ENCODE measurements at regions not wholly inside any gene's neighbourhood (a gene's known extent, or its start where the extent isn't known, plus 50 kb on each side); places are given as distances from the start of the nearest gene placed in this dataset.
"Not testable (repeated sequence)": the region's sequence is repeated elsewhere in the genome, so short reads cannot be mapped to it uniquely, and the experiment has no call there.

- DNase-seq (ENCODE audit: missing footprints) (no peak), ATAC-seq (no peak)
- intact Hi-C loops (cut with DNase I), result no loop called here
Observed at GRCh38 chr1:192901500-192901899, 92.7 kb downstream of the RGS2 start.

DNA sequence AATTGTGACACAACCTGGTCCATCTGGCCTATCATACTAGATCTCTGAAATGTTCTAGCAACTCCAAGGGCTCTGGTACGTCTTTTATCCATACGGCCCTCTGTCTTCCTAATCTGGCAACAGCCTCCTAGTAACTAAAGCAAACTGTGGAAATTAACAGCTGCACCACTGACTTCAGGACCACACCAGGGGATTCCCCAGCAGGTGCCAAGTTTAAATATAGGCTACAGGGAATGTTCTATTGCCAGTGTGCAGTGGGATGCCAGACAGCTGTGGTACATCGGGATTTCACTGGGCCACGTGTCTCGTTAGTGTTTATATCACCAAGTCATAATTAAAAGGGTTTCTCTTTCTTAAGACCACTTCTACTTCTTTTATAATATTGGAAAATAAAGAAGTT is 94.3 kb downstream of the RGS2 start:
- peak; percentile 61 for ATAC-seq
- DNase-seq (ENCODE audit: missing footprints), result no peak
- intact Hi-C loops (cut with DNase I), result no loop called here

DNA sequence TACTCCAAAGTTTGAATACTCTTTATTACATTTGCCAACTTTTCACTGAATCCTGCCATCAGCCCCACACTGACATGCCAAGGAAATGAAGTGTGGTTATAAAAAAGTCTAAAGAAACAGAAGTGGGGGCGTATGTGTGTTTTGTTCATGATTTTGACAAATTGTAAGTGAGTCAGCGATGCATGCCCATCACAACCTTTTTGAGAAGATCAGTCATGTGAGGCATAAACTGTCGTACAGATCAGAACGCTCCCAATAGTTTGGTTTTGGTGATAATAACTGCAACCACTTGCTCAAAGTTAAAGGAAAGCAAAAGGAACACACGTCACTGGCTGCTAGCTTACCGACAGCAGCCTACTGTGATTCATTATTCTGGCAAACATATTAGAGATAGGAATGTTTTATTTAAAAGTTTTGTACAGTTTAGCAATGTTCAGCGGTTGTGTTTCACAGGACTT is 95.6 kb downstream of the RGS2 start:
- intact Hi-C loops (cut with DNase I), result no loop called here
- DNase-seq (ENCODE audit: missing footprints) (no peak), ATAC-seq (peak; percentile 84)

GRCh38 chr1:192905049-192905448 is 96.2 kb downstream of the RGS2 start:
- peak; percentile 35 for ATAC-seq
- intact Hi-C loops (cut with DNase I), result no loop called here

GRCh38 chr1:192906334-192906733 is 97.5 kb downstream of the RGS2 start:
- ATAC-seq (no peak), DNase-seq (ENCODE audit: missing footprints) (no peak)
- intact Hi-C loops (cut with DNase I), result no loop called here

More at GRCh38 chr1:192905049-192905448, 96.2 kb downstream of the RGS2 start:
- DNase-seq (ENCODE audit: missing footprints), result no peak

- DNase-seq (ENCODE audit: missing footprints) (no peak), ATAC-seq (no peak)
- intact Hi-C loops (cut with DNase I), result no loop called here
Observed at GRCh38 chr1:192907545-192908243, 98.9 kb downstream of the RGS2 start.

DNA sequence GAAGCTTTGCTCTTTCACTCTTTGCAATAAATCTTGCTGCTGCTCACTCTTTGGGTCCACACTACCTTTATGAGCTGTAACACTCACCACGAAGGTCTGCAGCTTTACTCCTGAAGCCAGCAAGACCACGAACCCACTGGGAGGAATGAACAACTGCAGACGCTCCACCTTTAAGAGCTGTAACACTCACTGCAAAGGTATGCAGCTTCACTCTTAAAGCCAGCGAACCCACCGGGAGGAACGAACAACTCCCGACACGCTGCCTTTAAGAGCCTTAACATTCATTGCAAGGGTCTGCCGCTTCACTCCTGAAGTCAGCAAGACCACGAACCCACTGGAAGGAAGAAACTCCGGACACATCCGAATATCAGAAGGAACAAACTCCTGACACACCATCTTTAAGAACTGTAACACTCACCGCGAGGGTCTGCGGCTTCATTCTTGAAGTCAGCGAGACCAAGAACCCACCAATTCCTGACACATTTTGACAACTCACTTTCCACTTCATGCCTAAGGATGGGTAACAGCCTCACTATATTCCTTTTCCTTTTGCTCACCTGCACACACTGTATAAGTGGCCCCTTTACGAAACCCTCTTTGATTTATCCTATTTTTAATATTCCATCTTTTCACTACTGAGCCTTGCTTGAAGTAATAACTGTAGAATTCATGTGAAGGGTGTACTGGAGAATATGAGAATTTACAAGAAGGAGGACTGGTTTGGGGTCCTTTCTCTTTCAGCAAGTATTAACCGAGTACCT is 103.2 kb downstream of the RGS2 start:
- ATAC-seq; DNase-seq (ENCODE audit: missing footprints); intact Hi-C loops (cut with DNase I): not testable (repeated sequence)

DNA sequence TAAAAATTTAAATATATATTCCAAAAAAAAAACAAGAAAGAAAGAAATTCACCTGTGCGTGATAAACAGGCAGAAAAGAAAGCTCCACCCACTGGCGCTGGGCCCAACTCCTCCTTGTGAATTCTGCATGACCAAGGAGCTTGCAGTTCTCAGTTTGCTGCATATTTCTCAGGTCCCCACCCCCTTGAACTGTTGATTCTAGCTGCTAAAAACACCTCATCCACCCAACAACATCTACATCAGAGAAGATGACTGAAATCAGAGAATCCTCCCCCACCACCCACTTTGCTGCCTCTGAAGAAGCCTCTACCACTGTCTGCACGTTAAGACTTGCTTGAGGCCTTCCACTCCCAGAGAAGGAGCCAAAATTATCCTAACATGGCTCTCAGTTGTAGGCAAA is 104.8 kb downstream of the RGS2 start:
- no peak for DNase-seq (ENCODE audit: missing footprints)
- ATAC-seq, result no peak
- intact Hi-C loops (cut with DNase I), result no loop called here

DNA sequence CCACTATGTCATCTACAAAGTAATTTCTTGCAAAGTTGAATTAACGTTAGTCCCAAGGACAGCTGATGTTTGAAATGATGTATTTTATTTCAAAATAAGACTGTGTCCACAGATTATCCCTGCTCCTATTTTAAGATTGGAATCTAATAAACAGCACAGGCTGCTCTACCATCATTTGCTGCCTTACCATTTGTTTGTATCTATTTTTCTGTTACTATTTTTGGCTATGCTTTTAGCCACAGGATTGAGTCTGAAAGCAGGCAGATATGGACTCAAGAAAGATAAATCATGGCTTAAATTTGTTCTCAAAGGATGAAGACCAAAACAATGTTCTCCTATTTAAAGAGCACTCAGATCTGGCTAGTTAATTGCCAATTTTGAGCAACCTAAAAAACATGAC is 105.3 kb downstream of the RGS2 start:
- DNase-seq (ENCODE audit: missing footprints) (no peak), ATAC-seq (no peak)
- intact Hi-C loops (cut with DNase I), result no loop called here

DNA sequence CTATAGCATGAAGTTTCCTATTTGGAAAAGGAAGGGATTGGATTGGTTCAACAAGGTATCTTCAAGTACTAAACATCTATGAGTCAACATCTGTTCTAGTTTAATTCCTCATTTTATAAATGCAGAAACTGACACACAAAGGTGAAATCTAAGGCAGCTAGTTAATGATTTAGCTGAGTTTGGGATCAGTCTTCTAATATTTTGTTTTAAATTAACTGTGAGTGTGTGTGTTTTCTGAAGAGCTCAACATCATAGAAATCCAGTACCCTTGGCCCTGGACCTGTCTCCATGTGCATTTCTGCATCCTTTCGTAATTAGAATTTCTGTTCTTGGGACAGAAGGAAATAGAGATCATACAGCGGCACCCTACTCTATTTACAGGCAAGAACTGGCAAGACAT is 105.9 kb downstream of the RGS2 start:
- intact Hi-C loops (cut with DNase I), result no loop called here
- DNase-seq (ENCODE audit: missing footprints) (no peak), ATAC-seq (no peak)

DNA sequence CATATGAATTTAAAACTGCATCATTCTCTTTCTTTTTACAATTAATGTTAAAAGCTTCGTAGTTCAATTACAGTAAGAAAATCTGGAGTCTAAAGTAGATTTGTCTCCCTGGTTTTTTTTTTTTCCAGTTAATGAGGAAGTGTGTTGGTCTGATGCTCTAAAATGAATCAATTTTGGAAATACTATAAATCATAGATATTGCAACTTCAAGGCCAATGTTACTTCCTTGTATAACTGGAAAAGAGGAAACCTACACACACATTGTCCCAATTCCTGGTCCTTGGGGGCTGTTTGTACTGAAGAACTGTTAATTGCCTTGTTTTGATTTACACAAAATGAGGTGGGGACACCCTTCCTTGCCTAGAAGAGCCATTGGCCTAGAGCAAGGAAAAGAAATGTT is 107.2 kb downstream of the RGS2 start:
- no peak for DNase-seq (ENCODE audit: missing footprints)
- intact Hi-C loops (cut with DNase I), result no loop called here
- no peak for ATAC-seq

DNA sequence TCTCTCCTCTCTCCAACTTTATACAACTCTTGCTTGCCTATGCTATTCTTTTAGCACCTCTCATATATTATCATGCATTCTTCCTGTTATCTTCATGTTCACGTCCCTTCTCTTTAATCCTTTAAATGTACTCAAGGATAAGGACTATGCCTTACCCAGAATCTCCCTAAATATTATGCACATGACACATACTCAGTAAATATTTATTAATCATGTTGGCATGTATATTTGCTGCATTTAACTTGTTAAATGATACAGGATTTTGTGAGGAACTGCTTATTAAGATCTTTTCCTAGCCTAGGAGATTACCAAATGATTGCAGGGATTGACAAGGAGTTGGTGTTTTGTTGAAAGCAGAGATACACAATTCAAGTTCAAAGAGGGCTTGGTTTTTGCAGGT is 109.4 kb downstream of the RGS2 start:
- intact Hi-C loops (cut with DNase I), result no loop called here
- no peak for ATAC-seq
- DNase-seq (ENCODE audit: missing footprints), result no peak

- DNase-seq (ENCODE audit: missing footprints) (no peak), ATAC-seq (no peak)
- intact Hi-C loops (cut with DNase I), result no loop called here
Observed at GRCh38 chr1:192920412-192920811, 111.6 kb downstream of the RGS2 start.

DNA sequence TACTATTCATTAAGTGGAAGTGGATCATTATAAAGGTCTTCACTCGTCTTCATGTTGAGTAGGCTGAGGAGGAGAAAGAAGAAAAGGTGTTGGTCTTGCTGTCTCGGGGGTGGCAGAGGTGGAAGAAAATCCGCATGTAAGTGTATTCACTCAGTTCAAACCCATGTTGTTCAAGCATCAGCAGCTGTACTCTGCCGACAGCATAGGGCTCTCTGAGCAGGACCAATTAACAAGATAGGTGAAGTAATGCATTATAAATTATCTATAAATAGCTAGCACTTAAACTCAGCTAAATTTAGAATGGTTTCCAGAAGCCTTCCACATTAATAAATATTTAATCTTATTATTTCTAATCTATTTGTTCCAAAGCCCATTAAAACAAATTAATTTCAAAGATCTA is 116.8 kb downstream of the RGS2 start:
- ATAC-seq, result peak; percentile 48
- intact Hi-C loops (cut with DNase I), result no loop called here
- DNase-seq (ENCODE audit: missing footprints), result no peak

DNA sequence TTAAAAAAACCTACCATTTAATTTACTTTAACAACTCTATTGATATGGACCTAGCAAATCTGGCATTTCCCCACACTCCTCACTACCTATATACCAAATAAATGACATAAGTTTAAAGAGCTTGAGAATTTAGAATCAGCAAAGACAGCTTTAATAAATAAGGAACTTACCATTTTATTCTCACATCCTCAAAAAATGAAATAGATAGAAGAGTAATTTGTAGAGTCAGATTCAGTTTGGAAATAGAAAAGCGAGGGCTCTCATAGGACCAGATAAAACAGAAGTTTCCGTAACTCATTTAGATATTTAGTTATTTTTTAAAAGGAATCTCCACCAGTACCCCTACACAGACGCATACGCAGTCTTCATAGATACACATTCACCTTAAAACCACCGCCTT is 117.9 kb downstream of the RGS2 start:
- ATAC-seq (no peak), DNase-seq (ENCODE audit: missing footprints) (no peak)
- intact Hi-C loops (cut with DNase I), result no loop called here

DNA sequence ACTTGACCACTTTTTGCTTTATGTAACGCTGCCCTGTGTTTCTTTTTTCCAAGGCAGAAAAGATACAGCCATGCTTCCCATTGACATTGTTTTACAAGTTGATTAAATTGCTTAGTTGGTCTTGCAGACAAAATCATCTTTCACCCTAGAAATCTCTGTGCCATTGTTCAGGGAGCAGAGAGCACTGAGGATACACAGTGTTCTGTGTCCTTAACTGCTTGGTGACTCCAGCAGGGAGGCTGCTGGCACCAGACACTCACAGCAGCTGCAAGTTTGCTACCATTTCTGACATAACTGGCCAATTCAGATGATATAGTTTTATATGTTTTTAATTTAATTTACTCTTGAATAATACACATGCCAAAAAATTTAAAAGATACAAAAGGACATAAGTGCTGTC is 118.7 kb downstream of the RGS2 start:
- DNase-seq (ENCODE audit: missing footprints) (no peak), ATAC-seq (peak; percentile 59)
- intact Hi-C loops (cut with DNase I), result no loop called here

- intact Hi-C loops (cut with DNase I), result no loop called here
- ATAC-seq, result no peak
- DNase-seq (ENCODE audit: missing footprints), result no peak
Observed at GRCh38 chr1:192929597-192929996, 120.8 kb downstream of the RGS2 start.

DNA sequence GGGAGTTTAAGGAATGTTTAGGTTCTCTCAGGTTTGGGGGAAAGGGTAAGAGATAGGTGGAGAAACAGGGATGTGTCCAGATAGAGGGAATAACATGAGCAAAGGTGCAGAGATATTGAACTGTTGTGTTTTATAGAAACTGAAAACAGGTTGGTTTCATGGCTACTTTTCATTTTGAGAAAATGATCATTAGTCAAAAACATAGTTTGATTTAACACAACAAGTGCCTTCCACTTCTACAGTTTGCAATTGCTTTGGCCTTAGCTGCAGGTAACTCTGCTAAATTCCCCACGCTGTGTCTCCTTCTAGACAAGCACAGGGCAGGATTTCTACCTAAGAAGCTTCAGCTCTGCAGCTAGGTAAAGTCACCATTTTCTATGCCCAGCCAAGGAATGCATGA is 124.9 kb downstream of the RGS2 start:
- no peak for ATAC-seq
- intact Hi-C loops (cut with DNase I), result no loop called here

GRCh38 chr1:192936313-192937018 is 122.7 kb downstream of the UCHL5 start:
- intact Hi-C loops (cut with DNase I), result no loop called here
- no peak for DNase-seq (ENCODE audit: missing footprints)
- ATAC-seq, result no peak

More for the DNA sequence above, 124.9 kb downstream of the RGS2 start:
- DNase-seq (ENCODE audit: missing footprints), result no peak

DNA sequence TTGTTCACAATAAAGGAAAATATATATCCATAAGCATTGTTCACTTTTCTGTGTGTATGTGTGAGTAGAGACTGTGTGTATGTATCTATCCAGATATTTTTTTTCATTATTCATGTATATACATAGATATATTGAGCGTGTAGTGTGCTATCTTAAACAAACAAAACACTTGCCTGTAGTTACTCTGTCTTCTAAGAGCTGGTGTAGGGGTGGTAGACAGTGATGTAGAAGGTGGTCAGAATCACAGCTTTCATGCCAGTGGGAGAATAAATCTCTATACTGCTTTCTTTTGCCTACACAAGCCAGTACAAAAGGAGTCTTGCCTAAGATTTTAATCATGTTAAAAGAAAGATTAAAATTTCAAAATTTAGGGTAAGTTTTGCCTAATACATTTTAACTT is 122.0 kb downstream of the UCHL5 start:
- intact Hi-C loops (cut with DNase I), result no loop called here
- DNase-seq (ENCODE audit: missing footprints) (no peak), ATAC-seq (no peak)

All from Right ventricle myocardium inferior (tissue), 1 donor.